ENCODE measurements at regions not wholly inside any gene's neighbourhood (a gene's known extent, or its start where the extent isn't known, plus 50 kb on each side); places are given as distances from the start of the nearest gene placed in this dataset.
"Not testable (repeated sequence)": the region's sequence is repeated elsewhere in the genome, so short reads cannot be mapped to it uniquely, and the experiment has no call there.

GRCh38 chr3:197359476-197359875 is 61.1 kb upstream of the DLG1 start:
- TF ChIP-seq POLR2A, CTCF (IDR thresholded peaks at IDR 0.05): not testable (repeated sequence)
